Cardiac muscle cell (in vitro differentiated cells and primary cell): ENCODE measurements at regions not wholly inside any gene's neighbourhood (a gene's known extent, or its start where the extent isn't known, plus 50 kb on each side); places are given as distances from the start of the nearest gene placed in this dataset.

ENCODE experiments used
- DNase-seq, 2 donors: peaks; one replicate each; pipeline versions ENCODE4 v3.0.0 to v3.0.0-alpha.2; 2010 to 2017; ENCODE audit warnings: low read depth in 1 of 2, low spot score in 1 of 2
- H3K27ac ChIP-seq: fragments of 200-600 bp; sonication (generic); 2 replicates; pipeline ENCODE4 v1.5.1; 2016
- H3K27me3 ChIP-seq: fragments of 200-600 bp; sonication (generic); 2 replicates; pipeline ENCODE4 v1.6.0; 2016; ENCODE audit warnings: control low read depth
- H3K36me3 ChIP-seq: fragments of 200-600 bp; sonication (generic); 2 replicates; pipeline ENCODE4 v1.5.1; 2016; ENCODE audit warnings: control low read depth
- H3K4me1 ChIP-seq: fragments of 200-600 bp; sonication (generic); 2 replicates; pipeline ENCODE4 v1.8.1; 2017; ENCODE audit warnings: low read depth, mild to moderate bottlenecking, mixed run types
- H3K4me3 ChIP-seq: fragments of 200-600 bp; sonication (generic); 2 replicates; pipeline ENCODE4 v1.5.1; 2016; ENCODE audit warnings: mild to moderate bottlenecking
- H3K9me3 ChIP-seq: fragments of 200-600 bp; sonication (generic); 2 replicates; pipeline ENCODE4 v1.5.1; 2017; ENCODE audit warnings: low read depth, mild to moderate bottlenecking, control low read depth
- CTCF ChIP-seq: IDR thresholded peaks from 2 replicates; pipeline ENCODE4 v1.5.1; 2012; ENCODE audit warnings: low read depth, mild to moderate bottlenecking, low read length

DNA sequence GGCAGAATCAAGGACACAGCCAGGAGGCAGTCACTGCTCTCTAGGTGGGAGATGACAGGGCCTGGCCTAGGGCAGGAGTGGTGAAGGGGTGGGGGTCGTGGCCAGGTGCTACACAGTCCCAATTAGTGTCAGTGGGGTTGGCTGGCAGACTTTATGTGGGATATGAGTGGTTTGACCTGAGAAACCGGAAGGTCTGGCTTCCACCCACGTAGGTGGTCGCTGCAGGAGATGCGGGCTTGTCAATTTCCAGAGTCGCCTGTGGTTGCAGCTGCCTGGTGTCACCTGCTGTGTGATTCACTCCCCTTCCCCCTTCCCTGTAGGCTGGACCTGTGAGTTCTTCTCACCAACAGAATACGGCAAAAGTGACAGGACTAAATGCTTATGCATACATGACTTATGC lies 124.3 kb downstream of the KLF6 start:
- Histone ChIP-seq H3K27me3 (no peaks in the 10 kb centered on the region), H3K27ac (no peak overlapping the region), H3K4me1 (no peaks in the 10 kb centered on the region), H3K36me3 (no peaks in the 10 kb centered on the region), H3K4me3 (no peak overlapping the region), H3K9me3 (no peaks in the 10 kb centered on the region)
- TF ChIP-seq CTCF: no peak
- no peak for DNase-seq

- no peaks in the 10 kb centered on the region for H3K4me1 ChIP-seq
- TF ChIP-seq CTCF: no peak
- no peak overlapping the region for H3K4me3 ChIP-seq
- no peak overlapping the region for H3K27ac ChIP-seq
- DNase-seq: no peak
- no peaks in the 10 kb centered on the region for H3K36me3 ChIP-seq
- no peaks in the 10 kb centered on the region for H3K9me3 ChIP-seq
- no peaks in the 10 kb centered on the region for H3K27me3 ChIP-seq
These were observed 125.6 kb downstream of the KLF6 start for GRCh38 chr10:3659203-3659917.

DNA sequence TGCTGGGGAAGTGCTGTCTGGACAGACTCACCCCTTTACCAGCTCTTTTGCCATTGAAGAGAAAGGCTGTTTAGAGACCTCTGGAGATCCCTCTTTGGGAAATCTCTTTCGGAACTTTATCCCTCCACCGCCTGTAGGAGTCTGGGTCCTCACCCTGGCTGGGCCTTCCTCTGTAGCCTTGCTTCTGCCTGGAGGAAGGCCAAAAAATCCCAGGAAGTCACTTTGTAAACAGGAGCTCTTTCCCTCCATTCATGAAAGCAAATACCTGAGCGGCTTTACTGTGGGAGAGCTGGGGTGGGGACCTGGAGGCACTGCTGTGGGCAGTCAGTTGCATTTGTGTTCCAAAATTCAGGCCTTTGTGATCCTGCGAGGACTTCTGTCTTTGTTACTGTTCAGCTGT lies 126.2 kb downstream of the KLF6 start:
- Histone ChIP-seq H3K36me3 (no peaks in the 10 kb centered on the region), H3K27me3 (no peaks in the 10 kb centered on the region), H3K27ac (no peak overlapping the region), H3K9me3 (no peaks in the 10 kb centered on the region), H3K4me1 (no peaks in the 10 kb centered on the region), H3K4me3 (no peak overlapping the region)
- no peak for TF ChIP-seq CTCF
- DNase-seq: no peak

DNA sequence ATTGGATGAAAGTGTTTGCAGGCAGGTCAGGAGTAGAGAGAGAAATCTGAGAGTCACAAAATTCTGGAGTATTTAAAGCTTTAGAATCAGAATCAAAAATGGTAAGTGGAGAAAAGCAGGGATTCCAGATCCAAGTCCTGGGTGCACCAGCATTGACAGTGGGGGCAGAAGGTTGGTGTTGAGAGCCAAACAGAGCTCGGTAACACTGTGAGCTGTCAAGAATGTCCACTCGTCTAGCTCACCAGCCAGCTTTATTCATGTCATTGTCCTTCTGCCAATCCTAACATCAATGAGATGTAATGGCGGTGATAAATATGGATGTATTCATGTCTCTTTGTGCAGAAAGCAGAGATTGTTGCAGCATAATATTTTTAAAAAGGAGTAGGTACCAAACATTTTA lies 128.8 kb downstream of the KLF6 start:
- no peak for TF ChIP-seq CTCF
- Histone ChIP-seq H3K4me1 (no peaks in the 10 kb centered on the region), H3K9me3 (no peaks in the 10 kb centered on the region), H3K27ac (no peak overlapping the region), H3K27me3 (no peaks in the 10 kb centered on the region), H3K4me3 (no peak overlapping the region), H3K36me3 (no peaks in the 10 kb centered on the region)
- DNase-seq: no peak

GRCh38 chr10:3655528-3655927 lies 129.5 kb downstream of the KLF6 start:
- H3K4me3 ChIP-seq: no peak overlapping the region
- no peaks in the 10 kb centered on the region for H3K4me1 ChIP-seq
- no peak for TF ChIP-seq CTCF
- H3K27ac ChIP-seq: no peak overlapping the region
- DNase-seq: no peak
- H3K36me3 ChIP-seq: no peaks in the 10 kb centered on the region
- H3K27me3 ChIP-seq: no peaks in the 10 kb centered on the region
- H3K9me3 ChIP-seq: no peaks in the 10 kb centered on the region
